OCI-LY7 (cell line): ENCODE measurements at regions not wholly inside any gene's neighbourhood (a gene's known extent, or its start where the extent isn't known, plus 50 kb on each side); places are given as distances from the start of the nearest gene placed in this dataset.
"Not testable (repeated sequence)": the region's sequence is repeated elsewhere in the genome, so short reads cannot be mapped to it uniquely, and the experiment has no call there.

Experiments
- EZH2phosphoT487 ChIP-seq: fragments of 200-600 bp; sonication (generic); IDR thresholded peaks from 2 replicates; pipeline ENCODE4 v1.6.1; 2018; ENCODE audit warnings: low read depth, borderline replicate concordance, mild to moderate bottlenecking, mixed run types, antibody characterized with exemption, low read length, moderate library complexity, mixed read lengths
- TF ChIP-seq, protein P1 (sequence below): fragments of 200-600 bp; sonication (generic); conservative IDR thresholded peaks from 2 replicates; pipeline ENCODE4 v1.5.1; 2014; ENCODE audit warnings: mild to moderate bottlenecking, antibody characterized with exemption, low read length, moderate library complexity, mixed read lengths

GRCh38 chr6:130507005-130507665 is 141.3 kb downstream of the TMEM200A start:
- TF ChIP-seq, protein P1, sequence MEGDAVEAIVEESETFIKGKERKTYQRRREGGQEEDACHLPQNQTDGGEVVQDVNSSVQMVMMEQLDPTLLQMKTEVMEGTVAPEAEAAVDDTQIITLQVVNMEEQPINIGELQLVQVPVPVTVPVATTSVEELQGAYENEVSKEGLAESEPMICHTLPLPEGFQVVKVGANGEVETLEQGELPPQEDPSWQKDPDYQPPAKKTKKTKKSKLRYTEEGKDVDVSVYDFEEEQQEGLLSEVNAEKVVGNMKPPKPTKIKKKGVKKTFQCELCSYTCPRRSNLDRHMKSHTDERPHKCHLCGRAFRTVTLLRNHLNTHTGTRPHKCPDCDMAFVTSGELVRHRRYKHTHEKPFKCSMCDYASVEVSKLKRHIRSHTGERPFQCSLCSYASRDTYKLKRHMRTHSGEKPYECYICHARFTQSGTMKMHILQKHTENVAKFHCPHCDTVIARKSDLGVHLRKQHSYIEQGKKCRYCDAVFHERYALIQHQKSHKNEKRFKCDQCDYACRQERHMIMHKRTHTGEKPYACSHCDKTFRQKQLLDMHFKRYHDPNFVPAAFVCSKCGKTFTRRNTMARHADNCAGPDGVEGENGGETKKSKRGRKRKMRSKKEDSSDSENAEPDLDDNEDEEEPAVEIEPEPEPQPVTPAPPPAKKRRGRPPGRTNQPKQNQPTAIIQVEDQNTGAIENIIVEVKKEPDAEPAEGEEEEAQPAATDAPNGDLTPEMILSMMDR: not testable (repeated sequence)
- TF ChIP-seq EZH2phosphoT487: not testable (repeated sequence)
